Stimulated activated CD4-positive, alpha-beta T cell treated with anti-CD3 and anti-CD28 coated beads, TNF-alpha, amount 100 ng/mL, for 24 hours (primary cell): ENCODE measurements at regions not wholly inside any gene's neighbourhood (a gene's known extent, or its start where the extent isn't known, plus 50 kb on each side); places are given as distances from the start of the nearest gene placed in this dataset.
"Not testable (repeated sequence)": the region's sequence is repeated elsewhere in the genome, so short reads cannot be mapped to it uniquely, and the experiment has no call there.

Source experiments
- DNase-seq, 3 experiments: peaks; one replicate each; pipeline ENCODE4 v3.0.0-alpha.2; 2020; ENCODE audit warnings: low read depth in 3 of 3

DNA sequence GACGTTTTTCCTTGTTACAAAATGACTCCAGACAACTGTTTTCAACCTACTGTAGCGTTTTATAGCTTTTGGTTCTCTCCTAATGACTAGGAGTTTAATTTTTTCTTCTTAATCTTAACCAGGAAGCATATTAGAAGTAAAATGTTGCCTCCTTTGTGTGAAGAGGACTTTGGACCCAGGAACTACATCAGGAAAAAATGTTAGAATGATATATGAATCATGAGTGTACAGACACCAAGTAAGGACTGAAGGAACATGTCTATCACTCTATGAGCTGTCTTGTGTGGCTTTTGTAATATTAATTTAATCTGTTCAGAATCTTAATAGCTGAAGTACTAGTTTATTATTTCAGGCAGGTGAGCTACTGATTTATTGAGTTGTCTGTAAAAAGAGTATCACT is 71.0 kb upstream of the MARCKS start:
- no peak for DNase-seq

- DNase-seq: no peak
Observed at GRCh38 chr6:113788586-113788985, 68.6 kb upstream of the MARCKS start.

DNA sequence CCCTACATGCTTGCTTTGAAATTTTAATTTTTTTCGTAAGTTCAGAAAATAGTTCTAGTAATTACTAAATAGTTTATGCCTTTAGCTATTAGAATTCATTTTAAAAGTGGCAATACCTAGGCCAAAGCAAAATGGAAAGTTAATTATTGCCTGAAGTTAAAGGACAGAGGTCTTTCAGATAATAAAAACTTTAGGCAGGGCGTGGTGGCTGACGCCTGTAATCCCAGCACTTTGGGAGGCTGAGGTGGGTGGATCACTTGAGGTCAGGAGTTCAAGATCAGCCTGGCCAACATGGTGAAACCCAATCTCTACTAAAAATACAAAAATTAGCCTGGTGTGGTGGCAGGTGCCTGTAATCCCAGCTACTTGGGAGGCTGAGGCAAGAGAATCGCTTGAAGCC is 65.9 kb upstream of the MARCKS start:
- DNase-seq: not testable (repeated sequence)

GRCh38 chr6:113795371-113795770 is 61.8 kb upstream of the MARCKS start:
- not testable (repeated sequence) for DNase-seq

- DNase-seq: no peak
Observed at GRCh38 chr6:113796038-113796437, 61.1 kb upstream of the MARCKS start.

GRCh38 chr6:113802779-113803178 is 54.4 kb upstream of the MARCKS start:
- no peak for DNase-seq

DNA sequence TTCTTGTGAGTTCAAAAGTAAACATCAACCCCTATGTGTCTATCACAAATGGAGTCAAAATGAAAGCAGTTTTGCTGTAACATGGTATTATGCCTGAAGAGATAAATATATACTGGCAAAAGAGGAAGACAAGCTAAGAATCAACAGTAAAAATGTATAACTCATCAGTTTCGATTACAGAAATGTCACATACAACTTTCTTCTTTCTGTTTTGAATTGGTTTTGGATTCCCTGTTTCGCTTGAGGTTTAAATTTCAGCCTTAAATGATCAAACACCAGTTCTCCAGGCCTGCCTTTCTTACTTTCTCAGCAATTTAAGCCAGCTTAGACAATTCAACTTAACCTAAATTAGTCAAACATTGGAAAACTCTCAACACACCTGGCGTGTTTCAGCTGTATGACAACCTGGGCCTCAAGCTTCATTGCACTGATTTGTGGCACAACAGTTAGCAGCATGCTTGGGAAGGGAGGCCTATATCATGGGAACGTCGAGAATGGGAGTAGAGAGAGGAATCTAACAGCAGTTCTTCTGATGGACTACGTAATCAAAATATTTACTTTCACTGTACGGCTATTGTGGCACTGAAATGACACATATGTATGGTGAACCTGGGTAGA is 51.9 kb upstream of the MARCKS start:
- DNase-seq: no peak

GRCh38 chr6:113805811-113806495 is 51.2 kb upstream of the MARCKS start:
- no peak for DNase-seq
